ENCODE measurements at regions not wholly inside any gene's neighbourhood (a gene's known extent, or its start where the extent isn't known, plus 50 kb on each side); places are given as distances from the start of the nearest gene placed in this dataset.

GRCh38 chr4:148692242-148692641 lies 250.0 kb upstream of the NR3C2 start:
- Mint-ChIP-seq H3K36me3 (no peaks in the 10 kb centered on the region), H3K27me3 (ENCODE audit: low read depth) (no peaks in the 10 kb centered on the region), H3K4me1 (no peaks in the 10 kb centered on the region), H3K9me3 (no peaks in the 10 kb centered on the region), H3K27ac (no peak overlapping the region), H3K4me3 (no peak overlapping the region)
- no peak for TF ChIP-seq CTCF (IDR thresholded peaks at IDR 0.05; ENCODE audit: unreplicated experiment)
- DNase-seq (ENCODE audit: low spot score in 2 of 2, unreplicated experiment in 2 of 2) = no peak

GRCh38 chr4:148686449-148686848 lies 244.2 kb upstream of the NR3C2 start:
- no peak for DNase-seq (ENCODE audit: low spot score in 2 of 2, unreplicated experiment in 2 of 2)
- Mint-ChIP-seq H3K36me3 (no peaks in the 10 kb centered on the region), H3K4me3 (no peak overlapping the region)

GRCh38 chr4:148684638-148685037 lies 242.4 kb upstream of the NR3C2 start:
- Mint-ChIP-seq H3K27ac (no peak overlapping the region), H3K9me3 (peaks cover 7% of the 10 kb centered on the region), H3K36me3 (no peaks in the 10 kb centered on the region), H3K4me3 (no peak overlapping the region), H3K4me1 (peaks cover 11% of the 10 kb centered on the region), H3K27me3 (ENCODE audit: low read depth) (peaks cover 7% of the 10 kb centered on the region)
- no peak for TF ChIP-seq CTCF (IDR thresholded peaks at IDR 0.05; ENCODE audit: unreplicated experiment)
- no peak for DNase-seq (ENCODE audit: low spot score in 2 of 2, unreplicated experiment in 2 of 2)

More at GRCh38 chr4:148686449-148686848, 244.2 kb upstream of the NR3C2 start:
- Mint-ChIP-seq H3K4me1 (peaks cover 11% of the 10 kb centered on the region), H3K27ac (no peak overlapping the region), H3K9me3 (peaks cover 7% of the 10 kb centered on the region), H3K27me3 (ENCODE audit: low read depth) (peaks cover 4% of the 10 kb centered on the region)
- TF ChIP-seq CTCF (IDR thresholded peaks at IDR 0.05; ENCODE audit: unreplicated experiment) = no peak

GRCh38 chr4:148680884-148681283 lies 238.7 kb upstream of the NR3C2 start:
- TF ChIP-seq CTCF (IDR thresholded peaks at IDR 0.05; ENCODE audit: unreplicated experiment) = no peak
- H3K4me3 Mint-ChIP-seq = no peak overlapping the region
- H3K9me3 Mint-ChIP-seq = peaks cover 10% of the 10 kb centered on the region
- no peak overlapping the region for H3K27ac Mint-ChIP-seq
- peaks cover 10% of the 10 kb centered on the region for H3K27me3 Mint-ChIP-seq (ENCODE audit: low read depth)
- DNase-seq (ENCODE audit: low spot score in 2 of 2, unreplicated experiment in 2 of 2) = no peak
- H3K4me1 Mint-ChIP-seq = peaks cover 11% of the 10 kb centered on the region
- H3K36me3 Mint-ChIP-seq = no peaks in the 10 kb centered on the region

- no peaks in the 10 kb centered on the region for H3K4me1 Mint-ChIP-seq
- TF ChIP-seq CTCF (IDR thresholded peaks at IDR 0.05; ENCODE audit: unreplicated experiment) = no peak
Observed at GRCh38 chr4:148676344-148676743, 234.1 kb upstream of the NR3C2 start.

GRCh38 chr4:148674876-148675275 lies 232.7 kb upstream of the NR3C2 start:
- Mint-ChIP-seq H3K4me3 (no peak overlapping the region), H3K27me3 (ENCODE audit: low read depth) (peaks cover 6% of the 10 kb centered on the region), H3K27ac (no peak overlapping the region), H3K4me1 (peaks cover 5% of the 10 kb centered on the region), H3K36me3 (no peaks in the 10 kb centered on the region), H3K9me3 (peaks cover 6% of the 10 kb centered on the region)
- no peak for DNase-seq (ENCODE audit: low spot score in 2 of 2, unreplicated experiment in 2 of 2)
- TF ChIP-seq CTCF (IDR thresholded peaks at IDR 0.05; ENCODE audit: unreplicated experiment) = no peak

More at GRCh38 chr4:148676344-148676743, 234.1 kb upstream of the NR3C2 start:
- no peaks in the 10 kb centered on the region for H3K36me3 Mint-ChIP-seq
- H3K27ac Mint-ChIP-seq = no peak overlapping the region
- H3K27me3 Mint-ChIP-seq (ENCODE audit: low read depth) = peaks cover 10% of the 10 kb centered on the region
- peaks cover 6% of the 10 kb centered on the region for H3K9me3 Mint-ChIP-seq
- DNase-seq (ENCODE audit: low spot score in 2 of 2, unreplicated experiment in 2 of 2) = no peak
- H3K4me3 Mint-ChIP-seq = no peak overlapping the region

All from mesothelial cell of epicardium (in vitro differentiated cells).